SU-DHL-6 (cell line): ENCODE measurements at regions not wholly inside any gene's neighbourhood (a gene's known extent, or its start where the extent isn't known, plus 50 kb on each side); places are given as distances from the start of the nearest gene placed in this dataset.

Experiments used
- EZH2phosphoT487 ChIP-seq: fragments of 200-600 bp; sonication (generic), shearing (Covaris generic); conservative IDR thresholded peaks from 2 replicates; pipeline ENCODE4 v1.6.1; 2018; ENCODE audit warnings: mild to moderate bottlenecking, antibody characterized with exemption, low read length, moderate library complexity, mixed read lengths
- TF ChIP-seq, protein P1 (sequence below): fragments of 200-600 bp; sonication (generic); IDR thresholded peaks from one replicate; pipeline ENCODE4 v1.5.1; 2017; ENCODE audit warnings: antibody characterized with exemption, mild to moderate bottlenecking, low read length, moderate library complexity; ENCODE audit not compliant: insufficient read depth, poor library complexity, severe bottlenecking

DNA sequence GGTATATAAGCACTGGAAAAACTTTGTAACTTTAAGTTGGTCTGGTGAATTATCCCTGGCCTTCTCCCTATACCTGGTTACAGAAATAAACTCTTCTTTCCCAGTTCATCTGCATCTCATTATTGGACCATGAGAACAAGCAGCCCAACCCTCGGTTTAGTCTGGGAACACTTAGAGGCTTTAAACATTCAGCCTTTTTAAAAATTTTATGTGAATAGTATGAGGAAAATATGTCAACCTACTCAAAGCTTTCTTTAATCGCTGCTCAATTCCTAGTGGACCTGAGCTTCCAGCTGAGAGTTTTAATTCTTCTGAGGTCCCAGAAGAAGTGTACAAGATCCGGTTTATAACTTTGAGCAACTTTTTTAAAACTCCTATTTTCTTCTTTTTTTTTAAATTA, 358.6 kb upstream of the NOCT start:
- TF ChIP-seq, protein P1, sequence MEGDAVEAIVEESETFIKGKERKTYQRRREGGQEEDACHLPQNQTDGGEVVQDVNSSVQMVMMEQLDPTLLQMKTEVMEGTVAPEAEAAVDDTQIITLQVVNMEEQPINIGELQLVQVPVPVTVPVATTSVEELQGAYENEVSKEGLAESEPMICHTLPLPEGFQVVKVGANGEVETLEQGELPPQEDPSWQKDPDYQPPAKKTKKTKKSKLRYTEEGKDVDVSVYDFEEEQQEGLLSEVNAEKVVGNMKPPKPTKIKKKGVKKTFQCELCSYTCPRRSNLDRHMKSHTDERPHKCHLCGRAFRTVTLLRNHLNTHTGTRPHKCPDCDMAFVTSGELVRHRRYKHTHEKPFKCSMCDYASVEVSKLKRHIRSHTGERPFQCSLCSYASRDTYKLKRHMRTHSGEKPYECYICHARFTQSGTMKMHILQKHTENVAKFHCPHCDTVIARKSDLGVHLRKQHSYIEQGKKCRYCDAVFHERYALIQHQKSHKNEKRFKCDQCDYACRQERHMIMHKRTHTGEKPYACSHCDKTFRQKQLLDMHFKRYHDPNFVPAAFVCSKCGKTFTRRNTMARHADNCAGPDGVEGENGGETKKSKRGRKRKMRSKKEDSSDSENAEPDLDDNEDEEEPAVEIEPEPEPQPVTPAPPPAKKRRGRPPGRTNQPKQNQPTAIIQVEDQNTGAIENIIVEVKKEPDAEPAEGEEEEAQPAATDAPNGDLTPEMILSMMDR = no peak
- no peak for TF ChIP-seq EZH2phosphoT487
